Epithelial cell of esophagus (primary cell): ENCODE measurements at regions not wholly inside any gene's neighbourhood (a gene's known extent, or its start where the extent isn't known, plus 50 kb on each side); places are given as distances from the start of the nearest gene placed in this dataset.

ENCODE experiments used
- DNase-seq: peaks from one replicate; pipeline ENCODE4 v3.0.0; 2010; ENCODE audit warnings: low read depth
- H3K4me3 ChIP-seq: 2 replicates; pipeline ENCODE4 v1.5.1; 2011; ENCODE audit warnings: mild to moderate bottlenecking, low read length, control low read depth
- TF ChIP-seq, protein P1 (sequence below): IDR thresholded peaks from 2 replicates; pipeline ENCODE4 v1.5.1; 2011; ENCODE audit warnings: low read depth, mild to moderate bottlenecking, low read length, control low read depth, inconsistent platforms; ENCODE audit not compliant: insufficient read depth; ENCODE audit errors: missing control alignments

DNA sequence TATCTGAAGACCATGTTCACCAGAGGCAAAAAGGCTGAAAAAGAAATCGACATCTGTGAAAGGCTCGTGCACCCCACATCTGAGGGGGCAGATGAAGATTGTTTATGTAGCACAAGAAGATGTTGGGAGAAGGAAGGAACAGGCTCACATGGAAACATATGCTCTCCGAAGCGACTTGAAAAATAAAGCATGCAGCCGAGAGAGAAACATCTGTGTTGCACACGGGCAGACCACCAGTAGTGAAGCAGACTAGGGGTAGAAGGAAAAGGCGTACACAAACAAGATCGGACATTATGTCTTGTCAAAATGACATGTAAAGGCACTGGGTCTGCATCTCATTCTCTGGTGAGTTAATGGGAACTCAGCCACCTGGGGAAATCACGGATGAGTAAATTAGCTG is 356.5 kb downstream of the ZIC4 start:
- TF ChIP-seq, protein P1, sequence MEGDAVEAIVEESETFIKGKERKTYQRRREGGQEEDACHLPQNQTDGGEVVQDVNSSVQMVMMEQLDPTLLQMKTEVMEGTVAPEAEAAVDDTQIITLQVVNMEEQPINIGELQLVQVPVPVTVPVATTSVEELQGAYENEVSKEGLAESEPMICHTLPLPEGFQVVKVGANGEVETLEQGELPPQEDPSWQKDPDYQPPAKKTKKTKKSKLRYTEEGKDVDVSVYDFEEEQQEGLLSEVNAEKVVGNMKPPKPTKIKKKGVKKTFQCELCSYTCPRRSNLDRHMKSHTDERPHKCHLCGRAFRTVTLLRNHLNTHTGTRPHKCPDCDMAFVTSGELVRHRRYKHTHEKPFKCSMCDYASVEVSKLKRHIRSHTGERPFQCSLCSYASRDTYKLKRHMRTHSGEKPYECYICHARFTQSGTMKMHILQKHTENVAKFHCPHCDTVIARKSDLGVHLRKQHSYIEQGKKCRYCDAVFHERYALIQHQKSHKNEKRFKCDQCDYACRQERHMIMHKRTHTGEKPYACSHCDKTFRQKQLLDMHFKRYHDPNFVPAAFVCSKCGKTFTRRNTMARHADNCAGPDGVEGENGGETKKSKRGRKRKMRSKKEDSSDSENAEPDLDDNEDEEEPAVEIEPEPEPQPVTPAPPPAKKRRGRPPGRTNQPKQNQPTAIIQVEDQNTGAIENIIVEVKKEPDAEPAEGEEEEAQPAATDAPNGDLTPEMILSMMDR = no peak
- no peak overlapping the region for H3K4me3 ChIP-seq
- no peak for DNase-seq

DNA sequence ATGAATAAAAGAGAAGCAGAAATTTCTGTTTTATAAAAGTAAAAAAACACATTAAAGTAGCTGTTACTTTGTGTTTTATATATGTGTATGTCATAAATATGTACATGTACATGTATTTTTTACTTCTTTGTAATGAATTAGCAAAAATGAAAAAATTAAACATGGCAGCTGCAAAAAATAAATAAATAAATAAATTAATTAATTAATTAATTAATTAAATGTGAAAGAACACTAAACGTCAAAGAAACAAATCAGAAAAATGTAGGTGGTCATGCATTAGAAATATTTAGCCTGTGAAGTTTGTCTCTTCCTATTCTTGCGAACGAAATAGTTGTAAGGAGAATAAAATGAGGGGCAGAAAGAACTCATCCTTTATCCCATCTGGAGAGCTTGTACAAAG is 357.0 kb downstream of the ZIC4 start:
- DNase-seq = no peak
- TF ChIP-seq, protein P1 = no peak
- no peak overlapping the region for H3K4me3 ChIP-seq

DNA sequence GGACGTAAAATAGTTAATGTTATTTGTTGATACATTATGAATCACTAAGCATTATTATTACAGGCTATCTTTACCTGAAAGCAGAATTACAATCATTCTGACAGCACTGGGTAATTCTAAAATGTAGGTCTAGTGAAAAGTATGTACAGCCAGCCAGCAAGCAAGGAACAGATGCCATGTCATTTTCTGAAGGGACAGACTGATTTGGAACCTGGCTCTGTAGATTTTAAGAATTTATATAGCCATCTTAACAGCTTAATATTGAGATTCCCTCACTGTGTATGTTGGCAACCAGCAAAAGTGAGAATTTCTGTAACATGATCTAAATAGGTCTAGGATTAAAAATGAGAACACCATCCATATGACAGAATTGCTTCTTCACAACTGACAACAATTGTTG is 359.4 kb downstream of the ZIC4 start:
- no peak overlapping the region for H3K4me3 ChIP-seq
- no peak for DNase-seq
- TF ChIP-seq, protein P1 = no peak

DNA sequence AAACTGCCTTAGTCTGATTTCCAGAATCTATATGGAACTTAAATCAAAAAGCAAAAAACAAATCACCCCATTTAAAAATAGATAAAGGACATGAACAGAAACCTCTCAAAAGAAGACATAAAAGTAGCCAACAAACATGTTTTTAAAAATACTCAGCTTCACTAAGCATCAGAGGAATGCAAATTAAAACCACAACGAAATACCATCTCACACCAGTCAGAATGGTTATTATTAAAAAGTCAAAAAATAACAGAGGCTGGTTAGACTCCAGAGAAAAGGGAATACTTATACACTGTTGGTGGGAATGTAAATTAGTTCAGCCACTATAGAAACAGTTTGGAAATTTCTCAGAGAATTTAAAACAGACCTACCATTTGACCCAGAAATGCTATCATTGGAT is 367.9 kb downstream of the ZIC4 start:
- DNase-seq = no peak
- H3K4me3 ChIP-seq = no peak overlapping the region
- TF ChIP-seq, protein P1 = no peak

GRCh38 chr3:147034359-147034758 is 372.0 kb downstream of the ZIC4 start:
- no peak overlapping the region for H3K4me3 ChIP-seq
- TF ChIP-seq, protein P1 = no peak
- no peak for DNase-seq

DNA sequence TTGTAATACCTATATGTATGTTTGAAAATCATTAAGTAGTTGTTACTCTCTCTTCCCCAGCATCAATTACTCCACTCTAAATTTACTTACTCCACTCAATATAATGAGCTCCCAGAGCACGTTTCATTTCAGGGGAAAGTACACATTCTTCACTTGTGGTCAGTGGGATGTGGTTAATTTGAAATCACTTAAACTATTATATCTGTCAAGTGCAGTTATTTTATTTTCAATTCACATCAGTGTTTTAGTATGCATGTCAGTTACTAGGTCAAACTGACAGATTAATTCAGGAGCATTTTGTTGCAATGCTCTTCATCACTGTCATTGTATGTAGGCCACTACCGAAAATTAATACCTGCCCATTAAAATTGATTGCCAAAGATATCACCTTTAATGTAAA is 376.1 kb downstream of the ZIC4 start:
- no peak for DNase-seq
- TF ChIP-seq, protein P1 = no peak
- H3K4me3 ChIP-seq = no peak overlapping the region

DNA sequence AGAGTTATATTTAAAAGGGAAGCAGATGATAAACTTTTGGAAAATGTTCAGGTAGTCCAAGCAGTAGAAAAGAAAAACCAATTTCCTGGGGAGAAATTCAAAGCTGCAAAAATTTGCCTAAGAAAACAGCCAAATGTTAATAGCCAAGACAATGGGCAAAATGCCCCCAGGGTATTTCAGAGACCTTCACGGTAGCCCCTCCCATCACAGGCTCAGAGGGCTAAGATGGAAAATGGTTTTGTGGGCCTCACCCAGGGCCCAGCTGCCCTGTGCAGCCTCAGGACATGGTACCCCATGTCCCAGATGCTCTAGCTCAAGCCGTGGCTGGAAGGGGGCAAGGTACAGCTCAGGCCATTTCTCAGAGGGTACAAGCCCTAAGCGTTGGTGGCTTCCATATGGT is 391.0 kb downstream of the ZIC4 start:
- no peak overlapping the region for H3K4me3 ChIP-seq
- DNase-seq = no peak
- TF ChIP-seq, protein P1 = no peak
